ENCODE measurements at regions not wholly inside any gene's neighbourhood (a gene's known extent, or its start where the extent isn't known, plus 50 kb on each side); places are given as distances from the start of the nearest gene placed in this dataset.

DNA sequence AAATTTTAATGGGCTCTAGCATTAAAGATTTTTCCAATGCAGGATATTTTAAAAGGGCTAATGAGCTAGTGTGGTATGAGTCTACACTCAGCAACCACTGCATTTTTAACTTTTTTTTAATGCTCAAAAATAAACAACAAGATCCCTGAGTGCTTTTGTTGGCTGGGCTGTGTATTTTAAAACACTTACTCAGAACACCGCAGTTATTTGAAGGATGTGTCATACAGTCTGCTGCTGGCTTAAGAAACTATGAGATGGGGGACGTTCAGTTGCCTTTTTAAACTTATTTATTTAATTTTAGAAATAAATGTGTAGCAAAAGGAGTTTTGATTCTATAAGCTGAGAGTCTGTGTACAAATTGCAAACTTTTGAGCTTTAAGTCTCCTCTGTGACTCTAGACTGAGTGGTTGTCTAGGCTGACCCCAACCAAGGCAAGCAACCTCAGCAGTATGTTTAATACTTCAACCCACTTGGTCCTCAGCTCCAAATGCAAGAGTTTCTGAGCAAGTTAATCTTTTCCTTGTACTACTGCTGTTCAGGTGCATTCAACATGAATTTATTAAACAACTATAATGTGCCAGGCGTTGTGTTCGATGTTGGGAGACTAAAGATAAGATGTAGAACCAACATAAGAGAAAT is 278.6 kb upstream of the DIPK2B start:
- POLR2A ChIA-PET (ENCODE audit: unreplicated experiment) = no interaction called here
- H2BK20ac ChIP-seq (ENCODE audit: low read depth, low read length) = peak overlapping the region; percentile 49
- peak overlapping the region; percentile 79 for H2BK120ac ChIP-seq (ENCODE audit: low read depth, low read length)
- H3K27ac ChIP-seq (ENCODE audit: insufficient read depth, low read length) = peak overlapping the region; percentile 89
- H4K8ac ChIP-seq (ENCODE audit: low read depth in 2 of 2, low read length in 2 of 2) = peak overlapping the region; percentile 48 to 75; a peak in 3 of 4 replicates
- ATAC-seq (ENCODE audit: low read depth) (peak; percentile 80), DNase-seq (peak; percentile 93)
- H4K5ac ChIP-seq (ENCODE audit: low read depth, low read length) = peak overlapping the region; percentile 83
- no peak overlapping the region for H3K4me3 ChIP-seq (ENCODE audit: insufficient read depth, low read depth, low read length)
- 0 out of 2 replicates have a peak, but pooled peaks cover 3% of the 10 kb centered on the region for H3K9me1 ChIP-seq (ENCODE audit: insufficient read depth, low read length)
- H2BK5ac ChIP-seq (ENCODE audit: low read depth, low read length, poor library complexity, severe bottlenecking) = peak overlapping the region; percentile 92
- H3K9me3 ChIP-seq (ENCODE audit: control insufficient read depth, insufficient read depth, low read length) = peaks cover 6% of the 10 kb centered on the region; the same call in 1 of the 2 replicates
- H3K56ac ChIP-seq (ENCODE audit: extremely low read depth, insufficient read depth, low read length) = peak overlapping the region; percentile 33
- H3K9ac ChIP-seq (ENCODE audit: low read depth, low read length) = no peak overlapping the region; the same call in 1 of the 2 replicates
- TF ChIP-seq RCOR1 (IDR thresholded peaks at IDR 0.05; ENCODE audit: insufficient replicate concordance, low read length) (peak; percentile 42), FOS (IDR thresholded peaks at IDR 0.05; ENCODE audit: low read depth, low read length) (peak; percentile 85), MXI1 (IDR thresholded peaks at IDR 0.05; ENCODE audit: borderline replicate concordance, low read depth, low read length) (no peak), BHLHE40 (IDR thresholded peaks at IDR 0.05; ENCODE audit: low read depth, low read length) (peak; percentile 48; the same call in 1 of the 2 replicates), CHD1 (IDR thresholded peaks at IDR 0.05; ENCODE audit: low read depth, low read length) (no peak), CEBPB (IDR thresholded peaks at IDR 0.05; ENCODE audit: low read depth, low read length) (peak; percentile 40; the same call in 1 of the 2 replicates)
- TF ChIP-seq, protein P1, sequence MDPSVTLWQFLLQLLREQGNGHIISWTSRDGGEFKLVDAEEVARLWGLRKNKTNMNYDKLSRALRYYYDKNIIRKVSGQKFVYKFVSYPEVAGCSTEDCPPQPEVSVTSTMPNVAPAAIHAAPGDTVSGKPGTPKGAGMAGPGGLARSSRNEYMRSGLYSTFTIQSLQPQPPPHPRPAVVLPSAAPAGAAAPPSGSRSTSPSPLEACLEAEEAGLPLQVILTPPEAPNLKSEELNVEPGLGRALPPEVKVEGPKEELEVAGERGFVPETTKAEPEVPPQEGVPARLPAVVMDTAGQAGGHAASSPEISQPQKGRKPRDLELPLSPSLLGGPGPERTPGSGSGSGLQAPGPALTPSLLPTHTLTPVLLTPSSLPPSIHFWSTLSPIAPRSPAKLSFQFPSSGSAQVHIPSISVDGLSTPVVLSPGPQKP (IDR thresholded peaks at IDR 0.05; ENCODE audit: borderline replicate concordance, low read depth, low read length) = no peak
- H3K23ac ChIP-seq (ENCODE audit: low read depth, low read length) = peak overlapping the region; percentile 88; the same call in 1 of the 2 replicates
- no CpG with 5 or more reads among the region's 4 CpGs for WGBS, 2 experiments (ENCODE audit: extremely low coverage in 2 of 2, insufficient read length in 1 of 2)
- BruUV-seq (replicated peaks) = no TSS peak
- H4K91ac ChIP-seq (ENCODE audit: insufficient read depth, low read depth, low read length) = peak overlapping the region; percentile 53
- 0 out of 3 replicates have a peak overlapping the region, but pooled peaks have one; percentile 23 for H2BK15ac ChIP-seq (ENCODE audit: low read depth, low read length)
- H2AK5ac ChIP-seq (ENCODE audit: low read depth, low read length) = no peak overlapping the region
- CTCF ChIA-PET = no interaction called here
- no peaks in the 10 kb centered on the region for H3K36me3 ChIP-seq (ENCODE audit: control insufficient read depth, insufficient read depth, low read length)
- H3K4ac ChIP-seq (ENCODE audit: low read depth, low read length) = peak overlapping the region; percentile 61
- H3K4me2 ChIP-seq (ENCODE audit: low read depth, low read length) = peak overlapping the region; percentile 77
- peak overlapping the region; percentile 81 for H3K18ac ChIP-seq (ENCODE audit: low read depth, low read length)
- dilution Hi-C loops (cut with HindIII; ENCODE audit: low sequenced_read_pairs, unreplicated experiment) (no loop called here), in situ Hi-C loops (cut with MboI; ENCODE audit: low sequenced_read_pairs) (no loop called here), intact Hi-C loops (cut with micrococcal nuclease) (loop anchor here (1.0 kb wide), 1 partner anchor 231 kb away; no protein-coding TSS in a partner anchor)
- H3K14ac ChIP-seq (replicated peaks; ENCODE audit: low read depth, low read length) = peak overlapping the region; percentile 56
- no peaks in the 10 kb centered on the region for H4K20me1 ChIP-seq (ENCODE audit: insufficient read depth, low read length)
- no peak overlapping the region for H2AFZ ChIP-seq (replicated peaks; ENCODE audit: low read length, poor library complexity)
- H3K79me1 ChIP-seq (ENCODE audit: low read depth in 1 of 2, low read length in 2 of 2) = no peaks in the 10 kb centered on the region; a peak in 1 of 4 replicates
- no peak overlapping the region for H2AK9ac ChIP-seq (replicated peaks; ENCODE audit: low read depth, low read length, poor library complexity)
- H3K4me1 ChIP-seq (ENCODE audit: control insufficient read depth, insufficient read depth, low read length) = peaks cover 4% of the 10 kb centered on the region; the same call in 1 of the 2 replicates
- no peaks in the 10 kb centered on the region; the same call in 1 of the 2 replicates for H3K27me3 ChIP-seq (ENCODE audit: control insufficient read depth, insufficient read depth, low read length)

Measured in IMR-90 (cell line).